ENCODE measurements at regions not wholly inside any gene's neighbourhood (a gene's known extent, or its start where the extent isn't known, plus 50 kb on each side); places are given as distances from the start of the nearest gene placed in this dataset.
"Not testable (repeated sequence)": the region's sequence is repeated elsewhere in the genome, so short reads cannot be mapped to it uniquely, and the experiment has no call there.

GRCh38 chr6:131424475-131424874 lies 148.6 kb upstream of the ARG1 start:
- no peak for DNase-seq (ENCODE audit: low read depth in 1 of 2, low spot score in 1 of 2)

- no peak for DNase-seq (ENCODE audit: low read depth in 1 of 2, low spot score in 1 of 2)
Measured at GRCh38 chr6:131427434-131428058, 145.5 kb upstream of the ARG1 start.

GRCh38 chr6:131430531-131430930 lies 142.5 kb upstream of the ARG1 start:
- DNase-seq (ENCODE audit: low read depth in 1 of 2, low spot score in 1 of 2) = no peak

- no peak for DNase-seq (ENCODE audit: low read depth in 1 of 2, low spot score in 1 of 2)
Measured at GRCh38 chr6:131431718-131432117, 141.3 kb upstream of the ARG1 start.

- no peak for DNase-seq (ENCODE audit: low read depth in 1 of 2, low spot score in 1 of 2)
Measured at GRCh38 chr6:131433927-131434326, 139.1 kb upstream of the ARG1 start.

- DNase-seq (ENCODE audit: low read depth in 1 of 2, low spot score in 1 of 2) = no peak
Measured at GRCh38 chr6:131436358-131436757, 136.7 kb upstream of the ARG1 start.

- DNase-seq (ENCODE audit: low read depth in 1 of 2, low spot score in 1 of 2) = no peak
Measured at GRCh38 chr6:131443014-131443413, 130.0 kb upstream of the ARG1 start.

- no peak for DNase-seq (ENCODE audit: low read depth in 1 of 2, low spot score in 1 of 2)
Measured at GRCh38 chr6:131443514-131443913, 129.5 kb upstream of the ARG1 start.

GRCh38 chr6:131445356-131445755 lies 127.7 kb upstream of the ARG1 start:
- not testable (repeated sequence) for DNase-seq (ENCODE audit: low read depth in 1 of 2, low spot score in 1 of 2)

- DNase-seq (ENCODE audit: low read depth in 1 of 2, low spot score in 1 of 2) = no peak
Measured at GRCh38 chr6:131450861-131451260, 122.2 kb upstream of the ARG1 start.

GRCh38 chr6:131451321-131452144 lies 121.5 kb upstream of the ARG1 start:
- no peak for DNase-seq (ENCODE audit: low read depth in 1 of 2, low spot score in 1 of 2)

GRCh38 chr6:131453803-131454202 lies 119.2 kb upstream of the ARG1 start:
- no peak for DNase-seq (ENCODE audit: low read depth in 1 of 2, low spot score in 1 of 2)

- no peak for DNase-seq (ENCODE audit: low read depth in 1 of 2, low spot score in 1 of 2)
Measured at GRCh38 chr6:131456565-131456964, 116.5 kb upstream of the ARG1 start.

GRCh38 chr6:131459005-131459404 lies 114.0 kb upstream of the ARG1 start:
- DNase-seq (ENCODE audit: low read depth in 1 of 2, low spot score in 1 of 2) = no peak

GRCh38 chr6:131460614-131461000 lies 112.4 kb upstream of the ARG1 start:
- no peak for DNase-seq (ENCODE audit: low read depth in 1 of 2, low spot score in 1 of 2)

- DNase-seq (ENCODE audit: low read depth in 1 of 2, low spot score in 1 of 2) = no peak
Measured at GRCh38 chr6:131469130-131469529, 103.9 kb upstream of the ARG1 start.

GRCh38 chr6:131470534-131470933 lies 102.5 kb upstream of the ARG1 start:
- DNase-seq (ENCODE audit: low read depth in 1 of 2, low spot score in 1 of 2) = no peak

- no peak for DNase-seq (ENCODE audit: low read depth in 1 of 2, low spot score in 1 of 2)
Measured at GRCh38 chr6:131471331-131471730, 101.7 kb upstream of the ARG1 start.

GRCh38 chr6:131473303-131473702 lies 99.7 kb upstream of the ARG1 start:
- not testable (repeated sequence) for DNase-seq (ENCODE audit: low read depth in 1 of 2, low spot score in 1 of 2)

- DNase-seq (ENCODE audit: low read depth in 1 of 2, low spot score in 1 of 2) = no peak
Measured at GRCh38 chr6:131476362-131476761, 96.7 kb upstream of the ARG1 start.

GRCh38 chr6:131478740-131479211 lies 94.2 kb upstream of the ARG1 start:
- DNase-seq (ENCODE audit: low read depth in 1 of 2, low spot score in 1 of 2) = not testable (repeated sequence)

- no peak for DNase-seq (ENCODE audit: low read depth in 1 of 2, low spot score in 1 of 2)
Measured at GRCh38 chr6:131486608-131487007, 86.4 kb upstream of the ARG1 start.

- DNase-seq (ENCODE audit: low read depth in 1 of 2, low spot score in 1 of 2) = no peak
Measured at GRCh38 chr6:131488780-131489179, 84.2 kb upstream of the ARG1 start.

All from activated CD4-positive, alpha-beta T cell treated with anti-CD3 and anti-CD28 coated beads, Interleukin-2, amount 50 U/mL, for 24 hours (primary cell).